Endothelial cell of umbilical vein (primary cell): ENCODE measurements at regions not wholly inside any gene's neighbourhood (a gene's known extent, or its start where the extent isn't known, plus 50 kb on each side); places are given as distances from the start of the nearest gene placed in this dataset.

Experiments used
- BruUV-seq: library from RNA; stranded (reverse); fragments of 400-500 nt; replicated peaks from 2 replicates; lab custom pipeline; 2021; lab: Mats Ljungman, UMichigan
- CTCF ChIA-PET: fragments of 300-600, 350-600 bp; sonication (Branson Sonifier 250); formaldehyde crosslinking; loops from one replicate; lab custom pipeline; 2021; ENCODE audit warnings: antibody characterized with exemption, inconsistent platforms; lab: Charles Lee
- POLR2A ChIA-PET: fragments of 300-600, 350-600 bp; sonication (Branson Sonifier 250); formaldehyde crosslinking; loops from one replicate; lab custom pipeline; 2021; ENCODE audit warnings: antibody characterized with exemption, inconsistent platforms; lab: Charles Lee
- DNase-seq: peaks from one replicate; pipeline ENCODE4 v3.0.0-alpha.2; 2011; ENCODE audit warnings: low read depth, low spot score
- FAIRE-seq: peaks from 2 replicates; lab custom pipeline; 2011; peaks lifted over from hg19 to GRCh38; lab: Jason Lieb, UNC
- H2AFZ ChIP-seq: 2 replicates; pipeline ENCODE4 v1.6.0; 2012; ENCODE audit warnings: low read depth, low read length, control low read depth, inconsistent platforms
- H3K27ac ChIP-seq: 2 replicates; pipeline ENCODE4 v1.5.1; 2011; ENCODE audit warnings: low read depth, mild to moderate bottlenecking, control low read depth, low read length, moderate library complexity; ENCODE audit not compliant: insufficient read depth
- H3K27me3 ChIP-seq, 2 experiments: 2 replicates each; pipeline versions ENCODE4 v1.6.0 to v1.6.1; 2011; ENCODE audit warnings: low read length in 2 of 2, mixed read lengths in 1 of 2; ENCODE audit not compliant: control insufficient read depth in 2 of 2, insufficient read depth in 2 of 2
- H3K36me3 ChIP-seq, 2 experiments: 2 replicates in 1 of 2; 3 replicates in 1 of 2; pipeline ENCODE4 v1.5.1; 2011; ENCODE audit warnings: low read length in 2 of 2, mild to moderate bottlenecking in 1 of 2, moderate library complexity in 1 of 2; ENCODE audit not compliant: control insufficient read depth in 2 of 2, insufficient read depth in 2 of 2; ENCODE audit errors: extremely low read depth in 1 of 2
- H3K4me1 ChIP-seq: 3 replicates; pipeline ENCODE4 v1.5.1; 2011; ENCODE audit warnings: mild to moderate bottlenecking, low read length; ENCODE audit not compliant: control insufficient read depth, insufficient read depth; ENCODE audit errors: extremely low read depth
- H3K4me2 ChIP-seq: 2 replicates; pipeline ENCODE4 v1.6.1; 2011; ENCODE audit warnings: low read length, control low read depth, mixed read lengths; ENCODE audit not compliant: insufficient read depth
- H3K4me3 ChIP-seq, 3 experiments: fragments of 200-600 bp in 1 of 3; sonication (generic), shearing (Covaris generic) in 1 of 3; replicated peaks in 1 of 3; 2 replicates each; pipeline ENCODE4 v1.5.1; 2011 to 2016; ENCODE audit warnings: control low read depth in 3 of 3, low read length in 3 of 3, mild to moderate bottlenecking in 2 of 3, inconsistent platforms in 1 of 3, low read depth in 1 of 3, moderate library complexity in 1 of 3; ENCODE audit not compliant: insufficient read depth in 1 of 3
- H3K79me2 ChIP-seq: 2 replicates; pipeline ENCODE4 v1.6.0; 2012; ENCODE audit warnings: low read length, inconsistent platforms; ENCODE audit not compliant: control insufficient read depth, insufficient read depth
- H3K9ac ChIP-seq: replicated peaks from 2 replicates; pipeline ENCODE3; 2011; ENCODE audit warnings: low read length, control low read depth; ENCODE audit not compliant: insufficient read depth; ENCODE audit errors: extremely low read depth
- H3K9me1 ChIP-seq: replicated peaks from 3 replicates; pipeline ENCODE4 v1.6.0; 2011; ENCODE audit warnings: mild to moderate bottlenecking, low read length; ENCODE audit not compliant: control insufficient read depth, insufficient read depth; ENCODE audit errors: extremely low read depth
- H3K9me3 ChIP-seq: replicated peaks from 2 replicates; pipeline ENCODE4 v1.5.1; 2012; ENCODE audit warnings: low read length, inconsistent platforms; ENCODE audit not compliant: control insufficient read depth, insufficient read depth
- H4K20me1 ChIP-seq: replicated peaks from 2 replicates; pipeline ENCODE3; 2011; ENCODE audit warnings: mild to moderate bottlenecking, low read length; ENCODE audit not compliant: control insufficient read depth, insufficient read depth; ENCODE audit errors: extremely low read depth
- CTCF ChIP-seq, 2 donors: IDR thresholded peaks; 1 replicate in 1 of 2; 2 replicates in 1 of 2; pipeline ENCODE4 v1.5.1; 2011; ENCODE audit warnings: low read length in 2 of 2, mild to moderate bottlenecking in 2 of 2, moderate library complexity in 2 of 2, control low read depth in 1 of 2, inconsistent platforms in 1 of 2, low read depth in 1 of 2; ENCODE audit not compliant: insufficient read depth in 1 of 2; ENCODE audit errors: extremely low read depth in 1 of 2
- EZH2 ChIP-seq: IDR thresholded peaks from 2 replicates; pipeline ENCODE4 v1.6.1; 2012; ENCODE audit warnings: borderline replicate concordance, low read depth, mild to moderate bottlenecking, moderate library complexity, low read length, inconsistent platforms; ENCODE audit not compliant: severe bottlenecking
- FOS ChIP-seq: IDR thresholded peaks from 2 replicates; pipeline ENCODE4 v1.6.1; 2011; ENCODE audit warnings: mild to moderate bottlenecking, low read length, moderate library complexity, borderline replicate concordance; ENCODE audit not compliant: insufficient read depth
- GATA2 ChIP-seq: IDR thresholded peaks from 2 replicates; pipeline ENCODE4 v1.7.0; 2011; ENCODE audit warnings: low read depth, mild to moderate bottlenecking, moderate library complexity, mixed read lengths, low read length; ENCODE audit not compliant: insufficient read length, insufficient read depth
- JUN ChIP-seq: IDR thresholded peaks from 2 replicates; pipeline ENCODE4 v1.6.1; 2011; ENCODE audit warnings: borderline replicate concordance, low read depth; ENCODE audit not compliant: insufficient read length, insufficient read depth
- MAX ChIP-seq: IDR thresholded peaks from 2 replicates; pipeline ENCODE4 v1.6.1; 2011; ENCODE audit not compliant: insufficient read depth, insufficient read length
- POLR2A ChIP-seq: IDR thresholded peaks from 2 replicates; pipeline ENCODE4 v1.6.1; 2012; ENCODE audit warnings: low read depth, mild to moderate bottlenecking, control low read depth, low read length
- POLR2AphosphoS5 ChIP-seq: IDR thresholded peaks from 2 replicates; pipeline ENCODE4 v1.6.1; 2012; ENCODE audit warnings: low read depth, mild to moderate bottlenecking, control low read depth, low read length, moderate library complexity; ENCODE audit not compliant: insufficient read depth
- dilution Hi-C: fragments of 300-500 bp; cut with MboI; formaldehyde crosslinking; loops from one replicate; pipeline ENCODE4 v1.15.0; 2019; ENCODE audit warnings: low sequenced_read_pairs; ENCODE audit not compliant: extremely low pct_ligation_motif_present
- intact Hi-C: fragments of 100-400 bp; cut with micrococcal nuclease; formaldehyde crosslinking; loops from one replicate; pipeline ENCODE4 v1.10.0; 2022

DNA sequence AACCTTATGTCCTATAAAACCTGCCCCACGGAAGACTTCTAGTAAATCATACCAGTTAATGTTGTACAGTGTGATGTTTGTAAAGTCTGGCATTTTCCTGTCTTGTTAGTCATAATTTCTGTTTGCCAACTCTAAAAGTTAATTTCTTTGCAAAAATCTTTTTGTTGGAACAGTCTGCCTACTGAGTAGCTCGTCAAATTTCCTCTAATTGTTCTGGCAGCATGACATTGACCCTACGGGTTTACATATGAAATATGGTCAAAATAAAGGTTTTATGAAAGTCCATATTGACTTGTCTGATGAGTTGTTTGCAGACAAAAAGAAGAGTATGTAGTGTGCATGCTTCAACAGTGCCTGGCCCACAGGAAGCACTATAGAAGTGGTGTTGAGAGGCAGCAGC lies 79.8 kb upstream of the SOX2 start:
- no peak overlapping the region for H3K9ac ChIP-seq
- no peaks in the 10 kb centered on the region for H4K20me1 ChIP-seq
- no peaks in the 10 kb centered on the region for H3K79me2 ChIP-seq
- TF ChIP-seq GATA2 (no peak), FOS (peak; percentile 42), JUN (no peak), MAX (no peak), POLR2AphosphoS5 (peak; percentile 42), EZH2 (no peak), POLR2A (no peak), CTCF (IDR thresholded peaks at IDR 0.05; ENCODE audit: extremely low read depth in 1 of 2, insufficient read depth in 1 of 2, low read depth in 1 of 2, low read length in 2 of 2) (no peak)
- H3K4me3 ChIP-seq, result no peak overlapping the region
- H3K4me2 ChIP-seq, result peak overlapping the region; percentile 7
- H3K27ac ChIP-seq, result peak overlapping the region; percentile 78
- no TSS peak for BruUV-seq
- no peaks in the 10 kb centered on the region for H3K36me3 ChIP-seq
- intact Hi-C loops, result loop anchor here (1.0 to 2.0 kb wide), 2 partner anchors 63 to 69 kb away; no protein-coding TSS in a partner anchor
- peak; percentile 92 for DNase-seq
- dilution Hi-C loops, result no loop called here
- CTCF ChIA-PET, result interaction anchor here (1.2 to 7.5 kb wide), 7 partner anchors 9 to 75 kb away, joined by 3 to 52 read pairs (median 4); no protein-coding TSS in a partner anchor
- peaks cover 47% of the 10 kb centered on the region for H3K4me1 ChIP-seq
- FAIRE-seq, result peak; percentile 69
- no peaks in the 10 kb centered on the region for H3K27me3 ChIP-seq
- H2AFZ ChIP-seq, result peak overlapping the region; percentile 16
- no peaks in the 10 kb centered on the region for H3K9me3 ChIP-seq
- H3K9me1 ChIP-seq, result no peaks in the 10 kb centered on the region
- POLR2A ChIA-PET, result no interaction called here
